ENCODE measurements at regions not wholly inside any gene's neighbourhood (a gene's known extent, or its start where the extent isn't known, plus 50 kb on each side); places are given as distances from the start of the nearest gene placed in this dataset.
A peak's percentile ranks its signal among the peaks of the same experiment; 100 is the strongest.

GRCh38 chr3:180188512-180189309, 152.0 kb upstream of the PEX5L start:
- DNase-seq, result no peak

- DNase-seq, result no peak
Measured at GRCh38 chr3:180189310-180189648, 152.5 kb upstream of the PEX5L start.

- DNase-seq, result no peak
Measured at GRCh38 chr3:180196658-180197057, 159.9 kb upstream of the PEX5L start.

- DNase-seq, result peak; percentile 84
Measured at GRCh38 chr3:180199417-180199995, 162.8 kb upstream of the PEX5L start.

GRCh38 chr3:180215866-180216265, 179.1 kb upstream of the PEX5L start:
- no peak for DNase-seq

- no peak for DNase-seq
Measured at GRCh38 chr3:180223268-180223667, 186.5 kb upstream of the PEX5L start.

- no peak for DNase-seq
Measured at GRCh38 chr3:180229113-180229512, 192.4 kb upstream of the PEX5L start.

- DNase-seq, result no peak
Measured at GRCh38 chr3:180239939-180240338, 203.2 kb upstream of the PEX5L start.

- DNase-seq, result no peak
Measured at GRCh38 chr3:180246688-180247195, 210.0 kb upstream of the PEX5L start.

GRCh38 chr3:180250172-180250571, 213.4 kb upstream of the PEX5L start:
- DNase-seq, result no peak

GRCh38 chr3:180252683-180253082, 215.9 kb upstream of the PEX5L start:
- DNase-seq, result no peak

GRCh38 chr3:180253283-180253682, 216.5 kb upstream of the PEX5L start:
- no peak for DNase-seq

GRCh38 chr3:180264479-180264878, 227.7 kb upstream of the PEX5L start:
- DNase-seq, result no peak

GRCh38 chr3:180265551-180265950, 228.8 kb upstream of the PEX5L start:
- DNase-seq, result no peak

GRCh38 chr3:180267202-180267843, 230.6 kb upstream of the PEX5L start:
- no peak for DNase-seq

- DNase-seq, result no peak
Measured at GRCh38 chr3:180274536-180274935, 237.8 kb upstream of the PEX5L start.

GRCh38 chr3:180275176-180275575, 238.4 kb upstream of the PEX5L start:
- DNase-seq, result no peak

- peak; percentile 56 for DNase-seq
Measured at GRCh38 chr3:180277041-180277440, 240.3 kb upstream of the PEX5L start.

GRCh38 chr3:180278583-180279188, 241.9 kb upstream of the PEX5L start:
- no peak for DNase-seq

- no peak for DNase-seq
Measured at GRCh38 chr3:180280555-180280954, 243.8 kb upstream of the PEX5L start.

GRCh38 chr3:180282386-180282785, 245.6 kb upstream of the PEX5L start:
- no peak for DNase-seq

- DNase-seq, result no peak
Measured at GRCh38 chr3:180283251-180283650, 246.5 kb upstream of the PEX5L start.

- DNase-seq, result no peak
Measured at GRCh38 chr3:180284331-180285110, 247.8 kb upstream of the PEX5L start.

All from NCI-H2227 treated with DMSO at 0.1 percent for 48 hours (cell line).